Adrenal gland (tissue), 9 donors: ENCODE measurements at regions not wholly inside any gene's neighbourhood (a gene's known extent, or its start where the extent isn't known, plus 50 kb on each side); places are given as distances from the start of the nearest gene placed in this dataset.

Source experiments
- DNase-seq, 7 donors: peaks; one replicate each; pipeline ENCODE4 v3.0.0-alpha.2; 2019 to 2020
- H3K27ac ChIP-seq, 5 donors: fragments of 200-600 bp; sonication (generic) in 4 of 5; 1 replicate in 3 of 5; 2 replicates in 2 of 5; pipeline versions ENCODE4 v1.5.1 to v1.8.0; 2016 to 2020; ENCODE audit warnings: mild to moderate bottlenecking in 1 of 5
- H3K27me3 ChIP-seq: fragments of 200-600 bp; 2 replicates; pipeline ENCODE4 v1.8.0; 2021
- H3K36me3 ChIP-seq, 2 donors: fragments of 200-600 bp; replicated peaks in 1 of 2; 1 replicate in 1 of 2; 2 replicates in 1 of 2; pipeline versions ENCODE4 v1.5.1 to v1.8.0; 2018 to 2022
- H3K4me1 ChIP-seq, 2 donors: fragments of 200-600 bp; replicated peaks in 1 of 2; 1 replicate in 1 of 2; 2 replicates in 1 of 2; pipeline versions ENCODE4 v1.5.1 to v1.8.0; 2018 to 2021
- H3K4me3 ChIP-seq, 4 donors: fragments of 200-600 bp; sonication (generic) in 3 of 4; one replicate each; pipeline ENCODE4 v1.5.1; 2016 to 2018
- H3K9me3 ChIP-seq, 3 donors: fragments of 200-600 bp; sonication (generic) in 1 of 3; replicated peaks in 1 of 3; 1 replicate in 2 of 3; 2 replicates in 1 of 3; pipeline versions ENCODE4 v1.5.1 to v1.8.0; 2016 to 2021
- POLR2A ChIP-seq, 2 donors: fragments of 450-650 bp; IDR thresholded peaks; one replicate each; pipeline ENCODE4 v1.6.1; 2017; ENCODE audit warnings: antibody characterized with exemption in 2 of 2, mild to moderate bottlenecking in 2 of 2, moderate library complexity in 1 of 2
- WGBS, 4 donors: extraction: QIAGEN DNeasy Blood & Tissue Kit in 2 of 4; methylation state at CpG; one replicate each; pipeline versions ENCODE4 v1.1.5 to v1.1.7; 2013 to 2017; 5-methylcytosine and 5-hydroxymethylcytosine counted together
- intact Hi-C, 2 donors: fragments of 100-400 bp; cut with DNase I; formaldehyde crosslinking; loops; one replicate each; pipeline versions ENCODE4 v1.14.1 to v1.15.0; 2022 to 2023
- TF ChIP-seq, protein P1 (sequence below), 6 experiments: fragments of 450-650 bp in 4 of 6; fragments of 200-600 bp in 2 of 6; sonication (generic) in 1 of 6; IDR thresholded peaks; 1 replicate in 5 of 6; 2 replicates in 1 of 6; pipeline versions ENCODE4 v1.5.1 to v1.8.0; 2016 to 2021; ENCODE audit warnings: antibody characterized with exemption in 6 of 6, mild to moderate bottlenecking in 2 of 6, moderate library complexity in 1 of 6
- donor health status: healthy with polysubstance abuse.
- donor health status: Bipolar disorder and iron deficiency.
- donor health status: DM: yes; HTN: yes; CAD: no.
- donor health status: DM: no; HTN: no; CAD: no.
- donor health status: DM: no; HTN: no; CAD: no.

DNA sequence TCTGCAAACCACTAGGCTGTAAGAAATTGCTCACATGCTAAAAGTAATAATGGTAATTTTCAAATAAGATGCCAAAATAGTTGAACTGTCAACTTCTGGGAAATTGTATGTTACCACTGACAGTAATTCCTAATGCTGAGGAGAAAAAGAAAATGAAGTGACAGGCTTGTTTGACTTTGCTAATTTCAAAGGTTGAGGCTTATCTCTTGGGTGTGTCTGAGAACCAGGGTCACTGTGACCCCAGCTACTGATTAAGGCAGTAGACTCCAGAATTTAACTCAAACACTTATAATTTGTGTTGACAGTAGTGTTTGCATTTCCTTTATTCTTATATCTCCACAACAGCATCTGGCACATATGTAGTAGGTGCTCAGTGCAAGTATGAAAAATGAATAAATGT is 74.6 kb upstream of the PDZRN3 start:
- intact Hi-C loops = no loop called here

DNA sequence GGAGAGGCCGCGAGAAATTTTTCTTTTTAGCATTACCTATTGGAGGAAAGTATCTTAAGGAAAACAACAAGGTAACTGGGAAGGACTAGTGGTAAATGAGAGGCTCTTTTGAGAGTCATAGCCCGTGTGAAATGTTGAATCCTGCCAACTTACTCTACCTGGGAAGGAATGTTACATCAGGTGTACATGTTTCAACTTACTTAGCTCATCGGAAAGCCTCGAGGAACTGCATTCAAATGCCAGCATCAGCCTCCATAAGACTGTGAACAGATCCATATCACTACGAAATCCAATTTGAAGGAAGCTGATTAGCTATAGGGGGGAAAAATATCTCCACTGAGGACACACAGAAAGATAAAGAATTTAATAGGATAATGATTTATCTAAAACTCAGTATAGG is 72.3 kb upstream of the PDZRN3 start:
- no peaks in the 10 kb centered on the region for H3K27me3 ChIP-seq
- TF ChIP-seq, protein P1, sequence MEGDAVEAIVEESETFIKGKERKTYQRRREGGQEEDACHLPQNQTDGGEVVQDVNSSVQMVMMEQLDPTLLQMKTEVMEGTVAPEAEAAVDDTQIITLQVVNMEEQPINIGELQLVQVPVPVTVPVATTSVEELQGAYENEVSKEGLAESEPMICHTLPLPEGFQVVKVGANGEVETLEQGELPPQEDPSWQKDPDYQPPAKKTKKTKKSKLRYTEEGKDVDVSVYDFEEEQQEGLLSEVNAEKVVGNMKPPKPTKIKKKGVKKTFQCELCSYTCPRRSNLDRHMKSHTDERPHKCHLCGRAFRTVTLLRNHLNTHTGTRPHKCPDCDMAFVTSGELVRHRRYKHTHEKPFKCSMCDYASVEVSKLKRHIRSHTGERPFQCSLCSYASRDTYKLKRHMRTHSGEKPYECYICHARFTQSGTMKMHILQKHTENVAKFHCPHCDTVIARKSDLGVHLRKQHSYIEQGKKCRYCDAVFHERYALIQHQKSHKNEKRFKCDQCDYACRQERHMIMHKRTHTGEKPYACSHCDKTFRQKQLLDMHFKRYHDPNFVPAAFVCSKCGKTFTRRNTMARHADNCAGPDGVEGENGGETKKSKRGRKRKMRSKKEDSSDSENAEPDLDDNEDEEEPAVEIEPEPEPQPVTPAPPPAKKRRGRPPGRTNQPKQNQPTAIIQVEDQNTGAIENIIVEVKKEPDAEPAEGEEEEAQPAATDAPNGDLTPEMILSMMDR (IDR thresholded peaks at IDR 0.05) = no peak
- no peak for TF ChIP-seq POLR2A (IDR thresholded peaks at IDR 0.05)
- H3K27ac ChIP-seq = no peak overlapping the region
- WGBS, 4 donors = 73 to 79% (median 76%) methylated on average over 6 of the region's 6 CpGs
- no peak overlapping the region for H3K4me3 ChIP-seq
- H3K4me1 ChIP-seq = no peaks in the 10 kb centered on the region
- no peak for DNase-seq
- intact Hi-C loops = no loop called here
- no peaks in the 10 kb centered on the region for H3K36me3 ChIP-seq
- H3K9me3 ChIP-seq = peaks cover 0 to 3% (median 0%) of the 10 kb centered on the region in 3 donors

More for the DNA sequence above, 74.6 kb upstream of the PDZRN3 start:
- Histone ChIP-seq H3K27me3 (no peaks in the 10 kb centered on the region), H3K27ac (no peak overlapping the region), H3K9me3 (no peaks in the 10 kb centered on the region), H3K36me3 (no peaks in the 10 kb centered on the region), H3K4me3 (no peak overlapping the region), H3K4me1 (no peaks in the 10 kb centered on the region)
- TF ChIP-seq POLR2A (IDR thresholded peaks at IDR 0.05) = no peak
- TF ChIP-seq, protein P1 (IDR thresholded peaks at IDR 0.05) = no peak
- DNase-seq = no peak

- H3K27me3 ChIP-seq = no peaks in the 10 kb centered on the region
- H3K4me1 ChIP-seq = no peaks in the 10 kb centered on the region
- no peak overlapping the region for H3K27ac ChIP-seq
- no peaks in the 10 kb centered on the region for H3K36me3 ChIP-seq
- no peak overlapping the region for H3K4me3 ChIP-seq
- H3K9me3 ChIP-seq = peaks cover 0 to 6% (median 0%) of the 10 kb centered on the region in 3 donors
- WGBS, 4 donors = 84 to 94% (median 89%) methylated on average over 3 of the region's 3 CpGs
- intact Hi-C loops = no loop called here
- TF ChIP-seq, protein P1 (IDR thresholded peaks at IDR 0.05) = no peak
- no peak for TF ChIP-seq POLR2A (IDR thresholded peaks at IDR 0.05)
- DNase-seq = no peak
Measured at GRCh38 chr3:73695841-73696240, 71.1 kb upstream of the PDZRN3 start.

DNA sequence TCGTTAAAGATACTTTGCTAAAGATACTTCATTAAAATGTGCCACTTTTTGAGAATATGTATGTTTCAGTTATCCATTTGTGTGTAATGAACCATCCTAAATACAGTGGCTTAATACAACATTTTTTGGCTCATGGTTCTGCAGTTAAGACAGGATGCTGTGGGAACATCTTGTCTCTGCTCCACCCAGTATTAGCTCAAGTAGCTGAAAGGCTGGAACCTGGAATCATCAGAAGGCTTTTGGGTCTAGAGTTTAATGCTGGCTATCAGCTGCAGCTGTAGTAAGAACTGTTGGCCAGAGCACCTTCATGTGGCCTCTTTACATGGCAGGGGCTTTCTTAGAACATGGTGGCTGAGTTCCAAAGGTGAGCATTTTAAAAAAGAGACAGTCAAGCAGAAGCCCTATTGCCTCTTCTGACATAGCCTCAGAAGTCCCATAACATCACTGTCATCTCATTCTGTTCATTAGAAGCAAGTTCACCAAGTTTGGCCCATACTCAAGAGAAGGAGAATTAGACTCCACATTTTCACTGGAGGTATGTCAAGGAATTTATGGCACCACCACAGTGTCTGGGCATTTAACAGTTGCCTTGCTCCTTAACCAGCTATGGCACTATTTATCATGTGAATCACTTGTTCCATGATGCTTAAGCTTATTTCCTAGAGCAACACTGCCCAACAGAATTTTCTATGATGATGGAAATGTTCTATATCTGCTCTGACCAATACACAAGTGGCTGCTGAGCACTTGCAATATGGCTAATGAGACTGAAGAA is 70.4 kb upstream of the PDZRN3 start:
- Histone ChIP-seq H3K4me3 (no peak overlapping the region), H3K9me3 (peaks cover 0 to 6% (median 0%) of the 10 kb centered on the region in 3 donors), H3K27ac (no peak overlapping the region), H3K4me1 (no peaks in the 10 kb centered on the region), H3K36me3 (no peaks in the 10 kb centered on the region), H3K27me3 (no peaks in the 10 kb centered on the region)
- intact Hi-C loops = no loop called here
- DNase-seq = no peak
- TF ChIP-seq POLR2A (IDR thresholded peaks at IDR 0.05) = no peak
- TF ChIP-seq, protein P1 (IDR thresholded peaks at IDR 0.05) = no peak
- WGBS, 4 donors = 85 to 91% (median 90%) methylated on average over 1 of the region's 1 CpG
